A673 (cell line): ENCODE measurements at regions not wholly inside any gene's neighbourhood (a gene's known extent, or its start where the extent isn't known, plus 50 kb on each side); places are given as distances from the start of the nearest gene placed in this dataset.

ENCODE experiments used
- BruUV-seq: library from RNA; stranded (reverse); fragments of 400-500 nt; replicated peaks from 2 replicates; lab custom pipeline; 2021; lab: Mats Ljungman, UMichigan
- CTCF ChIA-PET: fragments of 300-600 bp; sonication (Branson Sonifier 250); formaldehyde crosslinking; loops from one replicate; lab custom pipeline; 2022; ENCODE audit warnings: antibody characterized with exemption; lab: Charles Lee
- POLR2A ChIA-PET: fragments of 300-600 bp; sonication (Branson Sonifier 250); formaldehyde crosslinking; loops from one replicate; lab custom pipeline; 2022; ENCODE audit warnings: antibody characterized with exemption; ENCODE audit not compliant: low non-redundant PET; lab: Charles Lee
- DNase-seq: peaks from one replicate; pipeline ENCODE4 v3.0.0-alpha.2; 2015; ENCODE audit warnings: low spot score
- H3K27ac ChIP-seq: fragments of 200-600 bp; sonication (generic); 2 replicates; pipeline ENCODE4 v1.5.1; 2016; ENCODE audit warnings: mixed run types, low read depth, mild to moderate bottlenecking, mixed read lengths, antibody characterized with exemption, low read length; ENCODE audit not compliant: poor library complexity, severe bottlenecking
- H3K27me3 ChIP-seq: fragments of 200-600 bp; sonication (generic); replicated peaks from 2 replicates; pipeline ENCODE4 v1.6.1; 2017; ENCODE audit warnings: mixed run types, low read depth, mild to moderate bottlenecking, mixed read lengths, antibody characterized with exemption, low read length; ENCODE audit not compliant: insufficient read depth, poor library complexity
- H3K36me3 ChIP-seq: fragments of 200-600 bp; sonication (generic); 2 replicates; pipeline ENCODE4 v1.6.1; 2016; ENCODE audit warnings: mixed run types, mild to moderate bottlenecking, mixed read lengths, antibody characterized with exemption, low read length; ENCODE audit not compliant: insufficient read depth, poor library complexity, severe bottlenecking
- H3K4me1 ChIP-seq: fragments of 200-600 bp; sonication (generic); 2 replicates; pipeline ENCODE4 v1.6.1; 2017; ENCODE audit warnings: mixed run types, mild to moderate bottlenecking, mixed read lengths, antibody characterized with exemption, low read length; ENCODE audit not compliant: insufficient read depth, poor library complexity, severe bottlenecking
- H3K4me3 ChIP-seq: fragments of 200-600 bp; sonication (generic); 2 replicates; pipeline ENCODE4 v1.5.1; 2016; ENCODE audit warnings: low read depth, mixed run types, mild to moderate bottlenecking, mixed read lengths, low read length; ENCODE audit not compliant: poor library complexity, severe bottlenecking
- H3K9me3 ChIP-seq: fragments of 200-600 bp; sonication (generic); 2 replicates; pipeline ENCODE4 v1.6.1; 2016; ENCODE audit warnings: mixed run types, low read depth, mild to moderate bottlenecking, mixed read lengths, antibody characterized with exemption, low read length; ENCODE audit not compliant: poor library complexity, severe bottlenecking
- CTCF ChIP-seq: fragments of 300-800, 200-600 bp; sonication (generic); conservative IDR thresholded peaks from 2 replicates; pipeline ENCODE4 v1.5.1; 2017; ENCODE audit warnings: low read depth, mild to moderate bottlenecking, antibody characterized with exemption, low read length, moderate library complexity, mixed read lengths
- EZH2 ChIP-seq: fragments of 200-600 bp; sonication (generic); IDR thresholded peaks from 2 replicates; pipeline ENCODE4 v1.6.1; 2017; ENCODE audit warnings: borderline replicate concordance, low read depth, mild to moderate bottlenecking, mixed read lengths, antibody characterized with exemption, low read length; ENCODE audit not compliant: poor library complexity, severe bottlenecking
- intact Hi-C: fragments of 100-400 bp; cut with micrococcal nuclease; formaldehyde crosslinking; loops from one replicate; pipeline ENCODE4 v1.10.0; 2022; ENCODE audit not compliant: unreplicated experiment

- Histone ChIP-seq H3K36me3 (no peaks in the 10 kb centered on the region), H3K27ac (no peak overlapping the region), H3K27me3 (peaks cover 18% of the 10 kb centered on the region), H3K4me1 (no peaks in the 10 kb centered on the region), H3K9me3 (no peaks in the 10 kb centered on the region), H3K4me3 (no peak overlapping the region)
- no peak for DNase-seq
- CTCF ChIA-PET, result no interaction called here
- TF ChIP-seq CTCF (no peak), EZH2 (no peak)
- BruUV-seq, result no TSS peak
- intact Hi-C loops, result no loop called here
- POLR2A ChIA-PET, result no interaction called here
Measured at GRCh38 chr11:127259102-127259501, 258.5 kb upstream of the KIRREL3 start.

- CTCF ChIA-PET, result no interaction called here
Measured at GRCh38 chr11:127255209-127255608, 254.6 kb upstream of the KIRREL3 start.

GRCh38 chr11:127252321-127252720, 251.8 kb upstream of the KIRREL3 start:
- no peak for TF ChIP-seq CTCF
- TF ChIP-seq EZH2, result no peak
- Histone ChIP-seq H3K27ac (no peak overlapping the region), H3K4me3 (no peak overlapping the region), H3K9me3 (no peaks in the 10 kb centered on the region), H3K4me1 (no peaks in the 10 kb centered on the region), H3K36me3 (no peaks in the 10 kb centered on the region), H3K27me3 (peaks cover 31% of the 10 kb centered on the region)
- intact Hi-C loops, result no loop called here
- DNase-seq, result no peak
- ChIA-PET CTCF (no interaction called here), POLR2A (no interaction called here)
- no TSS peak for BruUV-seq

More at GRCh38 chr11:127255209-127255608, 254.6 kb upstream of the KIRREL3 start:
- Histone ChIP-seq H3K27ac (no peak overlapping the region), H3K9me3 (no peaks in the 10 kb centered on the region), H3K27me3 (peaks cover 25% of the 10 kb centered on the region), H3K4me3 (no peak overlapping the region), H3K4me1 (no peaks in the 10 kb centered on the region), H3K36me3 (no peaks in the 10 kb centered on the region)
- TF ChIP-seq CTCF (no peak), EZH2 (no peak)
- no TSS peak for BruUV-seq
- intact Hi-C loops, result no loop called here
- POLR2A ChIA-PET, result no interaction called here
- DNase-seq, result no peak
